Spinal cord (tissue), 9 donors: ENCODE measurements at regions not wholly inside any gene's neighbourhood (a gene's known extent, or its start where the extent isn't known, plus 50 kb on each side); places are given as distances from the start of the nearest gene placed in this dataset.

Source experiments
- DNase-seq, 6 donors: peaks; one replicate each; pipeline versions ENCODE4 v3.0.0 to v3.0.0-alpha.2; 2013 to 2015; ENCODE audit warnings: low spot score in 6 of 6, low read depth in 4 of 6
- H3K27ac ChIP-seq: one replicate; pipeline ENCODE4 v1.5.1; 2013; ENCODE audit warnings: low read depth, low read length, control low read depth
- H3K27me3 ChIP-seq: one replicate; pipeline ENCODE4 v1.6.1; 2013; ENCODE audit warnings: low read length; ENCODE audit not compliant: control insufficient read depth, insufficient read depth
- H3K36me3 ChIP-seq: one replicate; pipeline ENCODE4 v1.6.1; 2013; ENCODE audit warnings: low read length; ENCODE audit not compliant: control insufficient read depth, insufficient read depth
- H3K4me1 ChIP-seq: one replicate; pipeline ENCODE4 v1.6.1; 2013; ENCODE audit warnings: low read length; ENCODE audit not compliant: control insufficient read depth, insufficient read depth
- H3K4me3 ChIP-seq: one replicate; pipeline ENCODE4 v1.5.1; 2013; ENCODE audit warnings: low read depth, low read length, control low read depth
- H3K9me3 ChIP-seq: one replicate; pipeline ENCODE4 v1.6.1; 2013; ENCODE audit warnings: low read length; ENCODE audit not compliant: control insufficient read depth, insufficient read depth
- WGBS: methylation state at CpG from one replicate; pipeline ENCODE4 v1.1.5; 2013; ENCODE audit warnings: missing lambda C conversion rate; ENCODE audit not compliant: insufficient coverage; 5-methylcytosine and 5-hydroxymethylcytosine counted together
- donor health status: healthy.

GRCh38 chr10:83929399-83929798 is 209.9 kb upstream of the GHITM start:
- Histone ChIP-seq H3K27me3 (no peaks in the 10 kb centered on the region), H3K36me3 (no peaks in the 10 kb centered on the region), H3K27ac (no peak overlapping the region), H3K4me3 (no peak overlapping the region), H3K4me1 (no peaks in the 10 kb centered on the region), H3K9me3 (no peaks in the 10 kb centered on the region)
- 6% methylated on average over 3 of the region's 3 CpGs for WGBS
- DNase-seq = peak in 1 of 6 donors; percentile 64

GRCh38 chr10:83931669-83932068 is 207.6 kb upstream of the GHITM start:
- no peak for DNase-seq
- 100% methylated on average over 1 of the region's 3 CpGs for WGBS
- Histone ChIP-seq H3K4me1 (no peaks in the 10 kb centered on the region), H3K27ac (no peak overlapping the region), H3K27me3 (no peaks in the 10 kb centered on the region), H3K36me3 (no peaks in the 10 kb centered on the region), H3K4me3 (no peak overlapping the region), H3K9me3 (no peaks in the 10 kb centered on the region)

GRCh38 chr10:83932245-83932644 is 207.1 kb upstream of the GHITM start:
- Histone ChIP-seq H3K36me3 (no peaks in the 10 kb centered on the region), H3K27ac (no peak overlapping the region), H3K4me3 (no peak overlapping the region), H3K9me3 (no peaks in the 10 kb centered on the region), H3K4me1 (no peaks in the 10 kb centered on the region), H3K27me3 (no peaks in the 10 kb centered on the region)
- WGBS = no CpG with 5 or more reads among the region's 2 CpGs
- DNase-seq = no peak

- Histone ChIP-seq H3K36me3 (no peaks in the 10 kb centered on the region), H3K27ac (no peak overlapping the region), H3K4me1 (peaks cover 5% of the 10 kb centered on the region), H3K27me3 (no peaks in the 10 kb centered on the region), H3K4me3 (no peak overlapping the region), H3K9me3 (no peaks in the 10 kb centered on the region)
- no peak for DNase-seq
- 100% methylated on average over 1 of the region's 3 CpGs for WGBS
Measured at GRCh38 chr10:83934062-83934461, 205.2 kb upstream of the GHITM start.

- H3K9me3 ChIP-seq = no peaks in the 10 kb centered on the region
- H3K4me1 ChIP-seq = peaks cover 5% of the 10 kb centered on the region
- no peaks in the 10 kb centered on the region for H3K27me3 ChIP-seq
- no peak overlapping the region for H3K27ac ChIP-seq
- H3K36me3 ChIP-seq = no peaks in the 10 kb centered on the region
- no peak for DNase-seq
- WGBS = 63% methylated on average over 5 of the region's 5 CpGs
- no peak overlapping the region for H3K4me3 ChIP-seq
Measured at GRCh38 chr10:83934641-83935338, 204.5 kb upstream of the GHITM start.

- H3K27ac ChIP-seq = no peak overlapping the region
- 68% methylated on average over 3 of the region's 3 CpGs for WGBS
- H3K4me3 ChIP-seq = no peak overlapping the region
- no peaks in the 10 kb centered on the region for H3K27me3 ChIP-seq
- no peaks in the 10 kb centered on the region for H3K36me3 ChIP-seq
- H3K9me3 ChIP-seq = no peaks in the 10 kb centered on the region
- H3K4me1 ChIP-seq = peaks cover 5% of the 10 kb centered on the region
- DNase-seq = no peak
Measured at GRCh38 chr10:83935339-83935736, 204.0 kb upstream of the GHITM start.

- peaks cover 5% of the 10 kb centered on the region for H3K4me1 ChIP-seq
- H3K27ac ChIP-seq = no peak overlapping the region
- no peaks in the 10 kb centered on the region for H3K9me3 ChIP-seq
- no peaks in the 10 kb centered on the region for H3K36me3 ChIP-seq
- no peak overlapping the region for H3K4me3 ChIP-seq
- 76% methylated on average over 4 of the region's 5 CpGs for WGBS
- no peaks in the 10 kb centered on the region for H3K27me3 ChIP-seq
- peak in 1 of 6 donors; percentile 17 for DNase-seq
Measured at GRCh38 chr10:83935911-83936310, 203.4 kb upstream of the GHITM start.

GRCh38 chr10:83937161-83937560 is 202.1 kb upstream of the GHITM start:
- WGBS = no CpG with 5 or more reads among the region's 3 CpGs
- Histone ChIP-seq H3K27ac (no peak overlapping the region), H3K4me3 (no peak overlapping the region), H3K9me3 (no peaks in the 10 kb centered on the region), H3K36me3 (no peaks in the 10 kb centered on the region), H3K27me3 (no peaks in the 10 kb centered on the region), H3K4me1 (peaks cover 5% of the 10 kb centered on the region)
- DNase-seq = no peak

- H3K36me3 ChIP-seq = no peaks in the 10 kb centered on the region
- no peaks in the 10 kb centered on the region for H3K27me3 ChIP-seq
- peaks cover 5% of the 10 kb centered on the region for H3K4me1 ChIP-seq
- H3K27ac ChIP-seq = no peak overlapping the region
- DNase-seq = peak in 1 of 6 donors; percentile 74
- no peak overlapping the region for H3K4me3 ChIP-seq
- H3K9me3 ChIP-seq = no peaks in the 10 kb centered on the region
- no CpG with 5 or more reads among the region's 1 CpG for whole genome bisulfite sequencing
Measured at GRCh38 chr10:83937826-83938225, 201.5 kb upstream of the GHITM start.

GRCh38 chr10:83941189-83941588 is 198.1 kb upstream of the GHITM start:
- H3K9me3 ChIP-seq = no peaks in the 10 kb centered on the region
- H3K36me3 ChIP-seq = no peaks in the 10 kb centered on the region
- no peak for DNase-seq
- no peak overlapping the region for H3K4me3 ChIP-seq
- no peak overlapping the region for H3K27ac ChIP-seq
- 100% methylated on average over 1 of the region's 2 CpGs for WGBS
- H3K4me1 ChIP-seq = peaks cover 5% of the 10 kb centered on the region
- H3K27me3 ChIP-seq = no peaks in the 10 kb centered on the region
